Type B pancreatic cell (in vitro differentiated cells): ENCODE measurements at regions not wholly inside any gene's neighbourhood (a gene's known extent, or its start where the extent isn't known, plus 50 kb on each side); places are given as distances from the start of the nearest gene placed in this dataset.

ENCODE experiments used
- DNase-seq: peaks from one replicate; pipeline ENCODE4 v3.0.0; 2021; ENCODE audit warnings: mixed read lengths; ENCODE audit not compliant: unreplicated experiment; ENCODE audit errors: extremely low spot score
- H3K27ac Mint-ChIP-seq: 2 replicates; pipeline ENCODE4 v1.8.0; 2021; ENCODE audit warnings: mild to moderate bottlenecking, mixed read lengths
- H3K27me3 Mint-ChIP-seq: 2 replicates; pipeline ENCODE4 v1.8.0; 2021; ENCODE audit warnings: mixed read lengths
- H3K36me3 Mint-ChIP-seq: 2 replicates; pipeline ENCODE4 v1.8.0; 2021; ENCODE audit warnings: mixed read lengths
- H3K4me1 Mint-ChIP-seq: one replicate; pipeline ENCODE4 v1.8.0; 2021; ENCODE audit warnings: mixed read lengths; ENCODE audit not compliant: unreplicated experiment
- H3K4me3 Mint-ChIP-seq: 2 replicates; pipeline ENCODE4 v1.8.0; 2021; ENCODE audit warnings: mild to moderate bottlenecking, mixed read lengths
- H3K9me3 Mint-ChIP-seq: 2 replicates; pipeline ENCODE4 v1.8.0; 2021; ENCODE audit warnings: mixed read lengths
- TF ChIP-seq, protein P1 (sequence below): fragments of 200-600 bp; sonication (generic); conservative IDR thresholded peaks from 2 replicates; pipeline ENCODE4 v1.5.0; 2021; ENCODE audit warnings: antibody characterized with exemption, mild to moderate bottlenecking

DNA sequence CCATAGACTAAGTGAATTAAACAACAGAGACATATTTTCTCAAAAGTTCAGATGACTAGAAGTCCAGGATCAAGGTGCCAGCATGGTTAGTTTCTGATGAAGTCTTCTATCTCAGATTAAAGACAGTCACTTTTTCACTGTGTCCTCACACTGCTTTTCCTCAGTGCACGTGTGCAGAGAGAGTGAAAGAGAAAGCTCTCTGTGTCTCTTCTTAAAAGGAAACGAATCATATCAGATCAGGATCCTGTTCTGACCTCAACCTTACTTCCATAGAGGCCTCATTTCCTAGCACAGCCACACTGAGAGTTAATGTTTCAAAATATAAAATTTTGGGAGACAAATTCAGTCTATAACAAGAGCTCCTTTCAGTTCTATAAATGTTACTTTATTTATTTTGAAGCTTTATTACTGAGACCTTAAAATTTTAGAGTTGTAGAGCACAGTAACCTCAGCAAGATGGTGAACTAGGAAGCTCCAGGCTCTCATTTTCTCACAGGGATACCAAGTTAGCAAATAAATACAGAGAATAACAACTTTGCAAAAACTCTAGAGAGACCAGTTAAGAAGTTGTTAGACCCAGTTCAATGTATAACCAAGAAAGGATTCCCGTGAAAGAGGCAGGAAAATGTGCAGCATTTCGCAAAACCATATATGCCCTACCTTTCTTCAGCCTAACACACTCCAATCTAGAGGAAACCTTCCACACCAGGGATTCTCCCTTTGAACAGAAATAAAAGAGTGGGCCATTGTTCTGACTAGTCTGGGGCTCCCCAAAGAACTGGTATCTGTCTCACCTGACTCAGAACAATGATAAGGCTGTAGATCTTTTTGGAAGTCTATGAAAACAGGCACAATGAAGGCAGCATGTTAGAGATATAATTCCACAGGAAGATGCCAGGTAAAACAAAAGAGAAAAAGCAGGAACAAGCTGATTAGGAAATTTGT is 372.2 kb downstream of the MRPL39 start:
- Mint-ChIP-seq H3K27me3 (no peaks in the 10 kb centered on the region), H3K36me3 (no peaks in the 10 kb centered on the region), H3K27ac (no peak overlapping the region), H3K9me3 (no peaks in the 10 kb centered on the region), H3K4me1 (no peaks in the 10 kb centered on the region), H3K4me3 (no peak overlapping the region)
- TF ChIP-seq, protein P1, sequence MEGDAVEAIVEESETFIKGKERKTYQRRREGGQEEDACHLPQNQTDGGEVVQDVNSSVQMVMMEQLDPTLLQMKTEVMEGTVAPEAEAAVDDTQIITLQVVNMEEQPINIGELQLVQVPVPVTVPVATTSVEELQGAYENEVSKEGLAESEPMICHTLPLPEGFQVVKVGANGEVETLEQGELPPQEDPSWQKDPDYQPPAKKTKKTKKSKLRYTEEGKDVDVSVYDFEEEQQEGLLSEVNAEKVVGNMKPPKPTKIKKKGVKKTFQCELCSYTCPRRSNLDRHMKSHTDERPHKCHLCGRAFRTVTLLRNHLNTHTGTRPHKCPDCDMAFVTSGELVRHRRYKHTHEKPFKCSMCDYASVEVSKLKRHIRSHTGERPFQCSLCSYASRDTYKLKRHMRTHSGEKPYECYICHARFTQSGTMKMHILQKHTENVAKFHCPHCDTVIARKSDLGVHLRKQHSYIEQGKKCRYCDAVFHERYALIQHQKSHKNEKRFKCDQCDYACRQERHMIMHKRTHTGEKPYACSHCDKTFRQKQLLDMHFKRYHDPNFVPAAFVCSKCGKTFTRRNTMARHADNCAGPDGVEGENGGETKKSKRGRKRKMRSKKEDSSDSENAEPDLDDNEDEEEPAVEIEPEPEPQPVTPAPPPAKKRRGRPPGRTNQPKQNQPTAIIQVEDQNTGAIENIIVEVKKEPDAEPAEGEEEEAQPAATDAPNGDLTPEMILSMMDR, result no peak
- no peak for DNase-seq

DNA sequence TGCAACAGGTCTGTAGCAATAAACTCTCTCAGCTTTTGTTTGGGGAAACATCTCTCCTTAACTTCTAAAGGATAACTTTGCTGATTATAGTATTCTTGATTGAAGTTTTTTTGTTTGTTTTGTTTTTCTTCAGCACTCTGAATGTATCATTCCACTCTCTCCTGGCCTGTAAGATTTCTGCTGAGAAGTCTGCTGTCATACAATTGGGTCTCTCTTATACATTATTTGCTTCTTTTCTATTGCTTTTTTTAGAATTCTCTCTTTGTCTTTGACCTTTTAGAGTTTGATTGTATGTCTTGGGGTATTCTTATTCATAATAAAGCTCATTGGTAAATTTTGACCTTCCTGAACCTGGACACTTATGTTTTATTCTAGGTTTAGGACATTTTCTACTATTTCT is 386.3 kb downstream of the MRPL39 start:
- Mint-ChIP-seq H3K4me1 (no peaks in the 10 kb centered on the region), H3K27me3 (no peaks in the 10 kb centered on the region), H3K36me3 (no peaks in the 10 kb centered on the region), H3K27ac (no peak overlapping the region), H3K4me3 (no peak overlapping the region), H3K9me3 (no peaks in the 10 kb centered on the region)
- DNase-seq, result no peak
- TF ChIP-seq, protein P1, result no peak

- no peak for DNase-seq
- no peaks in the 10 kb centered on the region for H3K36me3 Mint-ChIP-seq
- no peaks in the 10 kb centered on the region for H3K27me3 Mint-ChIP-seq
- TF ChIP-seq, protein P1, result no peak
- H3K27ac Mint-ChIP-seq, result no peak overlapping the region
- H3K9me3 Mint-ChIP-seq, result no peaks in the 10 kb centered on the region
- H3K4me1 Mint-ChIP-seq, result no peaks in the 10 kb centered on the region
- H3K4me3 Mint-ChIP-seq, result no peak overlapping the region
Observed at GRCh38 chr21:25220169-25220568, 387.1 kb downstream of the MRPL39 start.

- DNase-seq, result no peak
- H3K4me3 Mint-ChIP-seq, result no peak overlapping the region
- H3K27ac Mint-ChIP-seq, result no peak overlapping the region
- no peaks in the 10 kb centered on the region for H3K27me3 Mint-ChIP-seq
- no peaks in the 10 kb centered on the region for H3K9me3 Mint-ChIP-seq
- H3K36me3 Mint-ChIP-seq, result no peaks in the 10 kb centered on the region
- no peaks in the 10 kb centered on the region for H3K4me1 Mint-ChIP-seq
- TF ChIP-seq, protein P1, result no peak
Observed at GRCh38 chr21:25215698-25216384, 391.4 kb downstream of the MRPL39 start.

- no peaks in the 10 kb centered on the region for H3K36me3 Mint-ChIP-seq
- no peaks in the 10 kb centered on the region for H3K9me3 Mint-ChIP-seq
- no peak overlapping the region for H3K27ac Mint-ChIP-seq
- no peaks in the 10 kb centered on the region for H3K27me3 Mint-ChIP-seq
- no peak overlapping the region for H3K4me3 Mint-ChIP-seq
- DNase-seq, result no peak
- H3K4me1 Mint-ChIP-seq, result no peaks in the 10 kb centered on the region
- TF ChIP-seq, protein P1, result no peak
Observed at GRCh38 chr21:25214676-25215075, 392.6 kb downstream of the MRPL39 start.
